Breast epithelium (tissue), 3 donors: ENCODE measurements at regions not wholly inside any gene's neighbourhood (a gene's known extent, or its start where the extent isn't known, plus 50 kb on each side); places are given as distances from the start of the nearest gene placed in this dataset.

ENCODE experiments used
- POLR2A ChIP-seq: fragments of 450-650 bp; IDR thresholded peaks from one replicate; pipeline ENCODE4 v1.6.1; 2016; ENCODE audit warnings: antibody characterized with exemption, mild to moderate bottlenecking, moderate library complexity
- POLR2AphosphoS5 ChIP-seq, 3 donors: sonication (generic); formaldehyde crosslinking; IDR thresholded peaks; one replicate each; pipeline ENCODE4 v1.6.1; 2017; ENCODE audit warnings: antibody characterized with exemption in 3 of 3
- TF ChIP-seq, protein P1 (sequence below), 3 donors: fragments of 450-650 bp; IDR thresholded peaks; one replicate each; pipeline ENCODE4 v1.5.1; 2016 to 2017; ENCODE audit warnings: antibody characterized with exemption in 3 of 3, mild to moderate bottlenecking in 3 of 3, moderate library complexity in 3 of 3

DNA sequence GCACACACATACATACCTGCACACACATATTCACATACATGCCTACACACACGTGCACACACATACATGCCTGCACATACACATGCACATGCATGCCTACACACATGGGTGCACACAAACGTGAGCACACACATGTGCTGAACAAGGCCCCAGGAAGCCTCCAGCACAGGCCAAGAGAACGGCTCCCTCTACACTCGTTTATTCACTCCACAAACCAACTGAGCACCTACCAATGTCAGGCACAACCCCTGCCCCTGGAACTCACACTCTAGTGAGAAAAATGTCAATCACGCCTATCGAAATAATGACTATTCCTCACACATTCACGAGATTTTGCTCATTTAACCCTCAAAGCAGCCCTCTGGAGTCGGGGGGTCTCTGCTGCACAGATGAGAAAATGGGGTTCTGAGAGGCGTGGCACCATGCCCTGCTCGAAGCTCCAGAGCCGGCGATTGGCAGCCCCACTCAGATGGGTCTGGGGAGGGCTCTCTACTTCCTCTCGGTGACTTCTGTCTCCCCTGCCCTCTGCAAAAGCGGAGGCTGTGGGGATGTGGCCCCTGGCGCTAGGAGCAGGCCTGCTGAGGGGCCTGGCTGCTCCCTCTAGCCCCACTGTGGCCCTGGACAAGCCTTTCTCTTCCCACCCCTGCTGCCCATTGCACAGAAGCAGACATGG, 90.2 kb upstream of the RUNX3 start:
- TF ChIP-seq, protein P1, sequence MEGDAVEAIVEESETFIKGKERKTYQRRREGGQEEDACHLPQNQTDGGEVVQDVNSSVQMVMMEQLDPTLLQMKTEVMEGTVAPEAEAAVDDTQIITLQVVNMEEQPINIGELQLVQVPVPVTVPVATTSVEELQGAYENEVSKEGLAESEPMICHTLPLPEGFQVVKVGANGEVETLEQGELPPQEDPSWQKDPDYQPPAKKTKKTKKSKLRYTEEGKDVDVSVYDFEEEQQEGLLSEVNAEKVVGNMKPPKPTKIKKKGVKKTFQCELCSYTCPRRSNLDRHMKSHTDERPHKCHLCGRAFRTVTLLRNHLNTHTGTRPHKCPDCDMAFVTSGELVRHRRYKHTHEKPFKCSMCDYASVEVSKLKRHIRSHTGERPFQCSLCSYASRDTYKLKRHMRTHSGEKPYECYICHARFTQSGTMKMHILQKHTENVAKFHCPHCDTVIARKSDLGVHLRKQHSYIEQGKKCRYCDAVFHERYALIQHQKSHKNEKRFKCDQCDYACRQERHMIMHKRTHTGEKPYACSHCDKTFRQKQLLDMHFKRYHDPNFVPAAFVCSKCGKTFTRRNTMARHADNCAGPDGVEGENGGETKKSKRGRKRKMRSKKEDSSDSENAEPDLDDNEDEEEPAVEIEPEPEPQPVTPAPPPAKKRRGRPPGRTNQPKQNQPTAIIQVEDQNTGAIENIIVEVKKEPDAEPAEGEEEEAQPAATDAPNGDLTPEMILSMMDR (IDR thresholded peaks at IDR 0.05), result no peak
- TF ChIP-seq POLR2A, result no peak
- no peak for TF ChIP-seq POLR2AphosphoS5 (IDR thresholded peaks at IDR 0.05)
